Activated naive CD4-positive, alpha-beta T cell treated with anti-CD3 and anti-CD28 coated beads for 36 hours (primary cell): ENCODE measurements at regions not wholly inside any gene's neighbourhood (a gene's known extent, or its start where the extent isn't known, plus 50 kb on each side); places are given as distances from the start of the nearest gene placed in this dataset.
"Not testable (repeated sequence)": the region's sequence is repeated elsewhere in the genome, so short reads cannot be mapped to it uniquely, and the experiment has no call there.

Source experiments
- CTCF ChIA-PET: fragments of 350-600 bp; sonication (Branson Sonifier 250); formaldehyde crosslinking; loops from one replicate; lab custom pipeline; 2021; ENCODE audit warnings: antibody characterized with exemption; lab: Charles Lee
- DNase-seq: peaks from one replicate; pipeline ENCODE4 v3.0.0-alpha.2; 2020
- H3K27ac Mint-ChIP-seq: one replicate; pipeline ENCODE4 v1.8.0; 2021; ENCODE audit warnings: mild to moderate bottlenecking, mixed read lengths
- H3K27me3 Mint-ChIP-seq: one replicate; pipeline ENCODE4 v1.8.0; 2021; ENCODE audit warnings: low read depth, mixed read lengths
- H3K36me3 Mint-ChIP-seq: one replicate; pipeline ENCODE4 v1.8.0; 2021; ENCODE audit warnings: low read depth, mixed read lengths
- H3K4me1 Mint-ChIP-seq: one replicate; pipeline ENCODE4 v1.8.0; 2021; ENCODE audit warnings: low read depth, mixed read lengths
- H3K4me3 Mint-ChIP-seq: one replicate; pipeline ENCODE4 v1.8.0; 2021; ENCODE audit warnings: mild to moderate bottlenecking, moderate library complexity, mixed read lengths
- H3K9me3 Mint-ChIP-seq: one replicate; pipeline ENCODE4 v1.8.0; 2021; ENCODE audit warnings: mixed read lengths
- intact Hi-C: fragments of 100-400 bp; cut with micrococcal nuclease; formaldehyde crosslinking; loops from one replicate; pipeline ENCODE4 v1.15.1; 2023

DNA sequence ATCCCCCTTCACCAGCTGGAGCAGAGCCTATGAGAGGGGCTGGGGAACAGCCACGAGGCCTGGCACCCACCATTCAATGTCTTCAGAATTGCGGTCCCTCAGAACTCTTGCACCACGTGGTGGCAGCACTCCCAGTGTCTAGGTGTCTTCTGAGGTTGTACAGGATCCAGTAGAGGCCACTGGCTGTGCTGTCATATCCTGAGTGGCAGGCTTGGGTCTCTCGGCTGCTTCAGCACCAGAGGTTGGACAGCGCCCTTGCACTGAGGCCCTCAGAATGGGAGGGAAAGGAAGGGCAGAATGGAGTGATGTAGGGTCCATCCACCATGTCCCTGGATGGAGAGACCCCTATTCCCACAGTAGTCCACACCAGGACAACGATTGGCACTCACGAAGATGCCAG lies 112.0 kb upstream of the TEKT4 start:
- CTCF ChIA-PET: no interaction called here

DNA sequence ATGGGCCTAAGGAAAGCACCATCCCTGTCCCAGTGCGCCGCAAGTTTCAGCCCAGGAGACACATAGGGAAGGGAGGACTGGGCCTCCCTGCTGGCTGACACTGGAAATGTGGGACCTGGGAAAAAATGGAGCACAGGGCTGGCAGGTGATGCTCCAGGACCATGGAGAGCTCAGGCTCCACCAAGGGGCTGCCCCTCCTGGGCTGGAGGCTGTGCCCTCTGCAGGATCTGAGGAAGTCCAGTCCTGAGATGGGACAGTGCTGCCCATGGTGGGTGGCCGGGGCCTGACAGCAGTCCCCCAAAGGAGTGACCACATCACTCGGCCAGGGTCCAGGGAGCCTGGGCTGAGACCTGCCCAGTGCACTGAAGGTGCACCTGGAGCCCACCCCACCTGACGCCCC lies 108.6 kb upstream of the TEKT4 start:
- CTCF ChIA-PET: no interaction called here
- H3K36me3 Mint-ChIP-seq: no peaks in the 10 kb centered on the region
- H3K4me3 Mint-ChIP-seq: no peak overlapping the region
- peaks cover 11% of the 10 kb centered on the region for H3K4me1 Mint-ChIP-seq
- peak; percentile 31 for DNase-seq
- H3K9me3 Mint-ChIP-seq: no peaks in the 10 kb centered on the region
- no peaks in the 10 kb centered on the region for H3K27me3 Mint-ChIP-seq
- intact Hi-C loops: no loop called here
- H3K27ac Mint-ChIP-seq: no peak overlapping the region

More for the DNA sequence above, 112.0 kb upstream of the TEKT4 start:
- Mint-ChIP-seq H3K9me3 (no peaks in the 10 kb centered on the region), H3K27ac (no peak overlapping the region), H3K4me3 (no peak overlapping the region), H3K4me1 (peaks cover 9% of the 10 kb centered on the region), H3K36me3 (no peaks in the 10 kb centered on the region), H3K27me3 (no peaks in the 10 kb centered on the region)
- intact Hi-C loops: no loop called here
- DNase-seq: peak; percentile 55

DNA sequence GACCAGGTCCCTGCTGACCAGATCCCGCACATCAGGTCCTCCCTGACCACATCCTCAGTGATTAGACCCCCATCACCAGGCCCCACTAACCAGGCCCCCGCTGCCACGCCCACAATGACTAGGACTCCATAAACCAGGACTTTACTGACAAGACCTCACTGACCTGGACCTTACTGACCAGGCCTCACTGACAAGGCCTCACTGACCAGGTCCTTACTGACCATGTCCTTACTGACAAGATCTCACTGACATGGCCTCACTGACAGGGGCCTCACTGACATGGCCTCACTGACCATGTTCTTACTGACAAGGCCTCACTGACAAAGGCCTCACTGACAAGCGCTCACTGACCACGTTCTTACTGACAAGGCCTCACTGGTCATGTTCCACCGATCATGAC lies 107.9 kb upstream of the TEKT4 start:
- intact Hi-C loops: no loop called here
- CTCF ChIA-PET: no interaction called here
- no peaks in the 10 kb centered on the region for H3K27me3 Mint-ChIP-seq
- no peak overlapping the region for H3K27ac Mint-ChIP-seq
- no peak overlapping the region for H3K4me3 Mint-ChIP-seq
- H3K9me3 Mint-ChIP-seq: no peaks in the 10 kb centered on the region
- DNase-seq: no peak
- H3K36me3 Mint-ChIP-seq: no peaks in the 10 kb centered on the region
- H3K4me1 Mint-ChIP-seq: peaks cover 11% of the 10 kb centered on the region

DNA sequence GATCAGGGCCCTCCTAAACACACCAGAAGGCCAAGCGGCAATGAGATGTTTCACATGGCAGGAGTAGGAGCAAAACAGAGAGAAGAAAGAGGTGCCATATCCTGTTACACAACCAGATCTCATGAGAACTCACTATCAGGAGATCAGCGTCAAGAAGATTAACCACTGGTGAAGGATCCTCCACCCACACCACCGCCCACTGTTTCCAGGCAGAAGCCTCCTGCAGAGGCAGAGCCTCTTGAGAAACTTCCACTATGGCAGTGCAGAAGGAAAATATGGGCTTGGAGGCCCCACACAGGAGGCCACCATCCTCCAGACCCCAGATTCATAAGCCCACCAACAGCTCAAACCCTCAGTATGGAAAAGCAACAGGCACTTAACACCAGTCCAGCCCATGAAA lies 106.9 kb upstream of the TEKT4 start:
- H3K27ac Mint-ChIP-seq, CTCF ChIA-PET, H3K36me3 Mint-ChIP-seq, H3K9me3 Mint-ChIP-seq, intact Hi-C loops, H3K27me3 Mint-ChIP-seq, H3K4me3 Mint-ChIP-seq: not testable (repeated sequence)
- DNase-seq: peak; percentile 15
- H3K4me1 Mint-ChIP-seq: peaks cover 11% of the 10 kb centered on the region

GRCh38 chr2:94767336-94767735 lies 103.9 kb upstream of the TEKT4 start:
- Mint-ChIP-seq H3K4me3 (no peak overlapping the region), H3K4me1 (peaks cover 11% of the 10 kb centered on the region), H3K27me3 (no peaks in the 10 kb centered on the region), H3K9me3 (no peaks in the 10 kb centered on the region), H3K27ac (no peak overlapping the region), H3K36me3 (no peaks in the 10 kb centered on the region)
- DNase-seq: no peak
- intact Hi-C loops: no loop called here
- CTCF ChIA-PET: no interaction called here

DNA sequence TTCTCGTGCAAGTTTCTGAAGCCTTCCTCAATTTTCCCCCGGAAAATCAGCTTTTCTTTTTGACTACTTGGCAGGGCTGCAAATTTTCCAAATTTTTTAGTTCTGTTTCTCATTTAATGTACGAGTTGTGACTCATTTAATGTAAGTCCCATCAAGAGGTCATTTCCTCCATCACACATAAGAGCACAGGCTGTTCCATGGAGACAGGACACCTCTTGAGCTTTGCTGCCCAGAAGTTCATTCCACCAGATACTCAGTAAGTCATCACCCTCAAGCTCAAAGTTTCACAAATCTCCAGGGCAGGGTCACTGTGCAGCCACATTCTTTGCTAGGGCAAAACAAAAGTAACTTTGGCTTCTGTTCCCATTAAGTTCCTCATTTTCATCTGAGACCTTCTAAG lies 101.5 kb upstream of the TEKT4 start:
- intact Hi-C loops: no loop called here
- H3K9me3 Mint-ChIP-seq: no peaks in the 10 kb centered on the region
- H3K36me3 Mint-ChIP-seq: no peaks in the 10 kb centered on the region
- H3K27ac Mint-ChIP-seq: no peak overlapping the region
- H3K4me3 Mint-ChIP-seq: no peak overlapping the region
- no peaks in the 10 kb centered on the region for H3K4me1 Mint-ChIP-seq
- no peaks in the 10 kb centered on the region for H3K27me3 Mint-ChIP-seq
- DNase-seq: no peak
- CTCF ChIA-PET: no interaction called here

DNA sequence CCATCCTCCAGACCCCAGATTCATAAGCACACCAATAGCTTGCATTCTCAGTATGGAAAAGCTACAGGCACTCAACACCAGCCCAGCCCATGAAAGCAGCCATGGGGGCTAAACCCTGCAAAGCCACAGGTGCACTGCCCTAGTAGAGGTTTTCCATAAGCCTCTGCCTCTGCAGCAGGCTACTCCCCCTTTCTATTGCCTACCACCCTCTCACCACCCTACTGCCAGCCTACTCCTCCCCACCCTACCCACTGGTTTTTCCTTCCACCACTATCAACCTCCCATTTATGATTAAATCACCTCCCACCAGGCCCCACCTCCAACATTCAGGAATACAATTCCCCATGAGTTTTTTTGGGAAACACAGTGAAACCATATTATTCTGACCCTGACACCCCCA lies 96.4 kb upstream of the TEKT4 start:
- Mint-ChIP-seq H3K4me1 (no peaks in the 10 kb centered on the region), H3K4me3 (no peak overlapping the region), H3K27me3 (no peaks in the 10 kb centered on the region), H3K36me3 (no peaks in the 10 kb centered on the region), H3K9me3 (no peaks in the 10 kb centered on the region), H3K27ac (no peak overlapping the region)
- CTCF ChIA-PET: no interaction called here
- intact Hi-C loops: no loop called here
- no peak for DNase-seq

DNA sequence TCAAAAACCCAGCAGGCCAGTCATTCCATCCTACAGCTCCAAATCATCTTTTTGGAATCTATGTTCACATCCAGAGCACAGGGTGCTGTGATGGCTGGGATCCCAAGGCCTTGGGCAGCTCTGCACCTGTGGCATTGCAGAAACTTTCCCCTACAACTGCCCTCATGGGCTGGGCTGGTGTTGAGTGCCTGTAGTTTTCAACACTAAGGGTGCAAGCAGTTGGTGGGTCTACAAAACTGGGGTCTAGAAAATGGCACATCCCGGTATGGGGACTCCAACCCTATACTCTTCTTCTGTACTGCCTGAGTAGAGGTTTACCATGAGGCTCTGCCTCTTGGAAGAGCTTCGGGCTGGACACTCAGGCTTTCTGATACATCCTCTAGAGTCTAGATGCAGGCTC lies 95.2 kb upstream of the TEKT4 start:
- H3K36me3 Mint-ChIP-seq: no peaks in the 10 kb centered on the region
- intact Hi-C loops: no loop called here
- CTCF ChIA-PET: no interaction called here

DNA sequence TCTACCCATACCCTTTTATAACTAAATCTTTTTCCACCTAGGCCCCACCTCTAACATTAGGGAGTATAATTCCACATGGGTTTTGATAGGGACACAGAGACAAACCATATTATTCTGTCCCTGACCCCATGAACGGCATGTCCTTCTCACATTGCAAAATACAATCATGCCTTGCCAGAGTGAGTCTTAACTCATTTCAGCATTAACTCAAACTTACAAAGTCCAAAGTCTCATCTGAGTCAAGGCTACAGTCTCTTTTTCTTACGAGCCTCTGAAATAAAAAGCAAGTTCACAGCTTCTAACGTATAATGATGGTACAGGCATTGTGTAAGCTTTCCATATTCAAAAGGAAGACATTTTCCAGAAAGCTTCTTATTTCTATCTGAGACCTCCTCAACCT lies 86.1 kb upstream of the TEKT4 start:
- intact Hi-C loops, H3K9me3 Mint-ChIP-seq, H3K4me3 Mint-ChIP-seq, H3K4me1 Mint-ChIP-seq, H3K36me3 Mint-ChIP-seq, CTCF ChIA-PET, H3K27ac Mint-ChIP-seq, DNase-seq, H3K27me3 Mint-ChIP-seq: not testable (repeated sequence)

More for the DNA sequence above, 95.2 kb upstream of the TEKT4 start:
- no peak overlapping the region for H3K27ac Mint-ChIP-seq
- H3K4me3 Mint-ChIP-seq: no peak overlapping the region
- no peaks in the 10 kb centered on the region for H3K9me3 Mint-ChIP-seq
- no peaks in the 10 kb centered on the region for H3K27me3 Mint-ChIP-seq
- no peaks in the 10 kb centered on the region for H3K4me1 Mint-ChIP-seq
- DNase-seq: no peak

DNA sequence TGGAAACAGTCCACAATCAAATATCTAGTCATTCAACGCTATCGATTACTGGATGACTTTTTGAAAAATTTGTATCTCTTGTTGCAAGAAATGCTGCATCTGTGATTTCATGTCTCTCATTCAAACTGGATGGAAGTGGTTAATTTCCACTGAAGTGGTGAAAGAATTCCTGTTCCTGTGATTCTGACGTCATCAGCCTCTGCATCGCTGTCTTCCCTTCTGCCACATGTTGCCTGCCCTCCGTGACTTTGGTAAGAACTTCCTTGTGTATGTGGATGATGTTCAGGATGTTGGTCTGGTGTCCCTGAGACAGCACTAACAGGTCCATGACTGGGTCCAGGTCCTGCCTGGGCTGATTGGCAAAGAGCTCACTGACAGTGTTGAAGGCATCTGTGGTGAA lies 84.8 kb upstream of the TEKT4 start:
- DNase-seq, CTCF ChIA-PET, H3K9me3 Mint-ChIP-seq, H3K4me1 Mint-ChIP-seq, H3K36me3 Mint-ChIP-seq, intact Hi-C loops, H3K4me3 Mint-ChIP-seq, H3K27me3 Mint-ChIP-seq, H3K27ac Mint-ChIP-seq: not testable (repeated sequence)

DNA sequence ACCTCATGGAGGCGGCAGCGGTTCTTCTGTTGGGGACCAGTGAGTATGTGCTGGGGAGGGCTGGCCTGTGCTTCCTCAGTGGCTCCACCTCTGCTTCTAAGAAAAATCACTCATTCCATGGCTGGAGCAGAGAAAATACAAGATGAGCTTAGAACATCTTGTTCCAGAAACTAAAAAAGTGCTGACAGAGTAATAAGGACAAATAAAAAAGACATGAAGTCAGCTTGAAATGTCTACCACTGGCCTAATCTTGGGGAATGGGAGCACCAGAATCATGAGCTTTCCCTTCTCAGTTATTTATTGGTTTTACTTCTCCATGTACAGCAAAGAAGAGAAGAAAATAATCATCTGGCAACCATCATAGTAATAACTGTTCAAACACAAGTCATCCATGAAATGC lies 81.1 kb upstream of the TEKT4 start:
- intact Hi-C loops, DNase-seq, H3K27ac Mint-ChIP-seq, CTCF ChIA-PET, H3K4me1 Mint-ChIP-seq, H3K4me3 Mint-ChIP-seq, H3K36me3 Mint-ChIP-seq, H3K9me3 Mint-ChIP-seq, H3K27me3 Mint-ChIP-seq: not testable (repeated sequence)

- H3K9me3 Mint-ChIP-seq, DNase-seq, H3K4me1 Mint-ChIP-seq, CTCF ChIA-PET, H3K27ac Mint-ChIP-seq, H3K4me3 Mint-ChIP-seq, intact Hi-C loops, H3K36me3 Mint-ChIP-seq: not testable (repeated sequence)
- peaks cover 14% of the 10 kb centered on the region for H3K27me3 Mint-ChIP-seq
Observed at GRCh38 chr2:94797235-94797634, 74.0 kb upstream of the TEKT4 start.
